Activated CD4-positive, alpha-beta T cell treated with anti-CD3 and anti-CD28 coated beads, Interleukin-2, amount 10 ng/mL, durations not matched to agents 7 days and 5 days (primary cell): ENCODE measurements at regions not wholly inside any gene's neighbourhood (a gene's known extent, or its start where the extent isn't known, plus 50 kb on each side); places are given as distances from the start of the nearest gene placed in this dataset.

Experiments
- CTCF ChIA-PET: fragments of 350-600 bp; sonication (Branson Sonifier 250); formaldehyde crosslinking; loops from one replicate; lab custom pipeline; 2021; ENCODE audit warnings: antibody characterized with exemption; lab: Charles Lee
- POLR2A ChIA-PET: fragments of 350-600 bp; sonication (Branson Sonifier 250); formaldehyde crosslinking; loops from one replicate; lab custom pipeline; 2021; ENCODE audit warnings: antibody characterized with exemption; lab: Charles Lee
- DNase-seq: peaks from one replicate; pipeline ENCODE4 v3.0.0-alpha.2; 2020
- H3K27ac Mint-ChIP-seq: one replicate; pipeline ENCODE4 v1.8.0; 2021; ENCODE audit warnings: mild to moderate bottlenecking, moderate library complexity, mixed read lengths
- H3K27me3 Mint-ChIP-seq: one replicate; pipeline ENCODE4 v1.8.0; 2021; ENCODE audit warnings: mixed read lengths
- H3K36me3 Mint-ChIP-seq: one replicate; pipeline ENCODE4 v1.8.0; 2021; ENCODE audit warnings: low read depth, mixed read lengths
- H3K4me1 Mint-ChIP-seq: one replicate; pipeline ENCODE4 v1.8.0; 2021; ENCODE audit warnings: mixed read lengths
- H3K4me3 Mint-ChIP-seq: one replicate; pipeline ENCODE4 v1.8.0; 2021; ENCODE audit warnings: mild to moderate bottlenecking, moderate library complexity, mixed read lengths
- H3K9me3 Mint-ChIP-seq: one replicate; pipeline ENCODE4 v1.8.0; 2021; ENCODE audit warnings: mixed read lengths

DNA sequence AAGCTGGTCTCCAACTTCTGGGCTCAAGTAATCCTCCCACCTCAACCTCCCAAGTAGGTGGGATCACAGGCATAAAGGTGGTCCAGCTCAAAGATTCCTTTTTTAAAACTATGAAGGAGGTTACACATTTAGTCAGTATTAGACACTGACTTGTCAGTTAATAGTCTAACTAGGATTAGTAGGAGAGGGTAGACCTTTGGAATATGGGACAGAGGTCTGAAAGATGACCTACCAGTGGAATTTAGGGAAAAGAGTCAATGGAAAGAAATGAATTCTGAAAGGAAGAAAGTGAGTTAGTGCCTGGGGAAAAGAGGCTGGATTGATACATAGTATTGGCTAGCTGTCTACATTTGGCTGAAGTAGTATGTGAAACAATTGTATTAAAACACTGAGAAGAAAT is 220.7 kb downstream of the MZT1 start:
- CTCF ChIA-PET: no interaction called here

DNA sequence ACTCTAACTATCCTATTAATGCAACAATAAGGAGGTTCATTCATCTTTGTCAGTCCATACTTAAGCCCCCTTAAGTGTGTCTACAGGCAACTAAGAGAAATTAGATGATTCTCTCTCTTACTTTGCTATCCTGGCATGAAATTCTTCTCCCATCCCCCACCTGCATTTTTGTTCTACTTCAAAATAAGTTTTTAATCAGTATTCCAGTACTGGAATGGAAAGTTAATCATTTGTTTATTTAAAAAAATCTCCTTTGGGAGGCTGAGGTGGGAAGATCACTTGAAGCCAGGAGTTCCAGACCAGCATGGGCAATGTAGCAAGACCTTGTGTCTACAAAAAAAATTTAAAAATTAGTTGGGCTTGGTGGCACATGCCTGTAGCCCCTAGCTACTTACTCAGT is 222.1 kb downstream of the MZT1 start:
- H3K4me1 Mint-ChIP-seq: no peaks in the 10 kb centered on the region
- H3K36me3 Mint-ChIP-seq: no peaks in the 10 kb centered on the region
- H3K27me3 Mint-ChIP-seq: no peaks in the 10 kb centered on the region
- H3K27ac Mint-ChIP-seq: no peak overlapping the region
- no peak overlapping the region for H3K4me3 Mint-ChIP-seq
- DNase-seq: no peak
- CTCF ChIA-PET: no interaction called here
- H3K9me3 Mint-ChIP-seq: no peaks in the 10 kb centered on the region
- POLR2A ChIA-PET: no interaction called here

More for the DNA sequence above, 220.7 kb downstream of the MZT1 start:
- H3K27me3 Mint-ChIP-seq: no peaks in the 10 kb centered on the region
- POLR2A ChIA-PET: no interaction called here
- no peak overlapping the region for H3K4me3 Mint-ChIP-seq
- DNase-seq: no peak
- H3K36me3 Mint-ChIP-seq: no peaks in the 10 kb centered on the region
- H3K9me3 Mint-ChIP-seq: no peaks in the 10 kb centered on the region
- H3K27ac Mint-ChIP-seq: no peak overlapping the region
- H3K4me1 Mint-ChIP-seq: no peaks in the 10 kb centered on the region

DNA sequence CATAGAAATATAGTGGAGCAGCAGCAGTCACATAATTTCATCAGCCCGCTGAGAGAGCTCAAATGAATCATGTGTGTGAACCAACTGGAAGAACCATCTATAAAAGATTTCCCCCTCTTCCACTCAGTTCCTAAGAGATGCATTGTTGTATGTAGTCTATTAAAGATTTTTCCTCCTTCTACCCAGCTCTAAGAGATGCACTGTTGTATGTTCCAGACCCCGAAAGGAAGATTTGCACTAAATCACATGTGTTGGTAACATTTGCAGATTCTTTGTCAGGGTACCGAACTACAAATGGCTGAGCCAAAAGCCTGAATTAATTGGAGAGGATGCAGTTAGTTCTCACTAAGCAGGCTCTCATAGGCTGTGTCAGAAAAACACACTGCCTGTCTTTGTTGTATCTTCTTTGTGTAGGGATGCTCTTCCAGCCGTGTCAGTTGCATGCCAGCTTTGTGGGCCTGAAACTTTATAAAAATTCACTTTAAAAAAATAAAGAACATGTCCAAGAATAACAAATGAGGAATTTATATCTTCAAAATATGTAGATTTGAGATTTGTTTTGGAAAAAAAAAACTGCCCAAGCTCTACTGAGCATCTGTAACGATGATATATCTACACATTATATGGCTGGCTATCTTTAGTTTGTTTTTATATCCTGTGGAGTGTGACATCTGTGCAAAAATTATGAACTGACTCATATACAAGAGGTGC is 223.1 kb downstream of the MZT1 start:
- Mint-ChIP-seq H3K27ac (no peak overlapping the region), H3K27me3 (no peaks in the 10 kb centered on the region), H3K4me3 (no peak overlapping the region), H3K4me1 (no peaks in the 10 kb centered on the region), H3K36me3 (no peaks in the 10 kb centered on the region), H3K9me3 (no peaks in the 10 kb centered on the region)
- ChIA-PET CTCF (no interaction called here), POLR2A (no interaction called here)
- DNase-seq: no peak

DNA sequence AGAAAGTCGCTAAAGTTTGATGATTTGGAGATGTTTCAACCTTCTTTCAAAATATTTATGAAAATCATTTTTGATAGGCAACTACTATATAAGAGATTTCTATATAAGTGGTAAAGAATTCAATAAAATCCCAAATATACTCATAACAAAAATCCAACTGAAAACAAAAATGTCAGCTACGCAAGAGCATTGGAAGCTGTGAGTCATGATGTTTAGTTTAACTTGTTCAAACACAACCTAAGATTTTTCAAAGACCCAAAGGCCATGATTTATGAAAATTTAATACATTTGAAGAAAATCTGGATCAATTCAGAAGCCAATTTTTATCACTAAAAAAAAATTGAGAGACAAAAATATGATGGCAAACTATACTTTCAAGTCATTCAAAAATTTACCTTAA is 226.6 kb downstream of the MZT1 start:
- H3K4me3 Mint-ChIP-seq: no peak overlapping the region
- no peaks in the 10 kb centered on the region for H3K4me1 Mint-ChIP-seq
- no peak overlapping the region for H3K27ac Mint-ChIP-seq
- no peak for DNase-seq
- POLR2A ChIA-PET: no interaction called here
- no peaks in the 10 kb centered on the region for H3K27me3 Mint-ChIP-seq
- no peaks in the 10 kb centered on the region for H3K9me3 Mint-ChIP-seq
- CTCF ChIA-PET: no interaction called here
- no peaks in the 10 kb centered on the region for H3K36me3 Mint-ChIP-seq

DNA sequence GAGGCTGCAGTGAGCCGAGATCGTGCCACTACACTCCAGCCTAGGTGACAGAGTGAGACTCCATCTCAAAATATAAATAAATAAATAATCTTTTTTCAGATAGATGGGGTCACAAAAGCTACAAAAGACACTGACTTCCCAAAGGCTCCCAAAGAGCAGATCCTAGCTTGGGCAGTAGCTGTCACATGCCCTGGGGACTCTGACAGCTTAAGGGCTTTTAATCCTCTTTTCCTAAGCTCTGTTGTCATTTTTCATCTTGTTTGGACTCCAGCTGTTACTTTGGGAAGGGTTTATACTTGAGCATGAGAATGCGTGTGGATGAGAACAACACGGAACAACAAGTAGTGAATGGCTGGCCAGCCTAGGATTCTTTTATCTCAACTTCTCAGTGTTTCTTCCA is 231.7 kb downstream of the MZT1 start:
- no peak overlapping the region for H3K4me3 Mint-ChIP-seq
- H3K27ac Mint-ChIP-seq: no peak overlapping the region
- no peaks in the 10 kb centered on the region for H3K4me1 Mint-ChIP-seq
- DNase-seq: no peak
- H3K27me3 Mint-ChIP-seq: no peaks in the 10 kb centered on the region
- POLR2A ChIA-PET: no interaction called here
- no peaks in the 10 kb centered on the region for H3K36me3 Mint-ChIP-seq
- H3K9me3 Mint-ChIP-seq: no peaks in the 10 kb centered on the region
- CTCF ChIA-PET: no interaction called here

GRCh38 chr13:72489751-72490150 is 237.7 kb downstream of the MZT1 start:
- no peaks in the 10 kb centered on the region for H3K36me3 Mint-ChIP-seq
- ChIA-PET POLR2A (no interaction called here), CTCF (no interaction called here)
- no peaks in the 10 kb centered on the region for H3K27me3 Mint-ChIP-seq
- H3K4me3 Mint-ChIP-seq: no peak overlapping the region
- H3K27ac Mint-ChIP-seq: no peak overlapping the region
- no peak for DNase-seq
- no peaks in the 10 kb centered on the region for H3K9me3 Mint-ChIP-seq
- H3K4me1 Mint-ChIP-seq: no peaks in the 10 kb centered on the region

DNA sequence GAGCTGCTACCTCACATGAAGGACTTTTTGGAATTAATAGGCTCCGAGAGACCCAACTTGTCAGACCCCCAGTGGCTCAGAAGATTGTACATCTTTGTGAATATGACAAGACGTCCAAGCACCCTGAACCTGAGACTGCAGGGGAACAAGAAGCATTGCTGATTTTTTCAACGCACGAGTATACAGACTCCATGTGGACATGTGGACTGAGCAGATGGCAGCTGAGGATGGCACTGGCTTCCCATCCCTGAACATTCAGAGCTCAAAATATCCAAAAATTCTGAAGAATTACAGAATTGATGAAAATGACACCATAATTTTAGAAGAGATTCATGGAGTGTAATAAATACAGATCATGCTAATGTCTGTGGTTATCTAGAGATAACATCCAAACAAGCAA is 254.1 kb downstream of the MZT1 start:
- Mint-ChIP-seq H3K27me3 (no peaks in the 10 kb centered on the region), H3K4me3 (no peak overlapping the region), H3K36me3 (no peaks in the 10 kb centered on the region), H3K27ac (no peak overlapping the region), H3K4me1 (no peaks in the 10 kb centered on the region), H3K9me3 (no peaks in the 10 kb centered on the region)
- DNase-seq: no peak
- ChIA-PET CTCF (no interaction called here), POLR2A (no interaction called here)

DNA sequence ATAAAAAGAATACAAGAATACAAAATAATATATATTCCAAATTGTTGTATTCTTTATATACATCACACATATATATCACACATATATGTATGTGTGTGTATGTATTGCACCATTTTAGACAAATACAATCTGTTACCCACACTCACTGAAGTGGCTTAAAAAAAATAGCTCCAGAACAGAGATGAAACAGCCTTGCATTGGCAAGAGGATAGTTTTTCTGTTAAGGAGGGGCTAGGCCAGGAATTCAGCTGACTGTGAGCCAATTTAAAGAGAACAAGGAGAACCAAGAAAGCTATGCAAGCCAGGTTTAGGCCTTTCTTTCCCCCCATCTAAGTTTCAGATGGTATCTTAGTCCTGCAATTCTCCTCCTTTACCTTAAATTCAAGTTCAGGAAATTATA is 257.5 kb downstream of the MZT1 start:
- H3K27ac Mint-ChIP-seq: no peak overlapping the region
- no peaks in the 10 kb centered on the region for H3K9me3 Mint-ChIP-seq
- no peak overlapping the region for H3K4me3 Mint-ChIP-seq
- H3K27me3 Mint-ChIP-seq: no peaks in the 10 kb centered on the region
- H3K4me1 Mint-ChIP-seq: no peaks in the 10 kb centered on the region
- POLR2A ChIA-PET: no interaction called here
- no peaks in the 10 kb centered on the region for H3K36me3 Mint-ChIP-seq
- CTCF ChIA-PET: no interaction called here
- DNase-seq: no peak

DNA sequence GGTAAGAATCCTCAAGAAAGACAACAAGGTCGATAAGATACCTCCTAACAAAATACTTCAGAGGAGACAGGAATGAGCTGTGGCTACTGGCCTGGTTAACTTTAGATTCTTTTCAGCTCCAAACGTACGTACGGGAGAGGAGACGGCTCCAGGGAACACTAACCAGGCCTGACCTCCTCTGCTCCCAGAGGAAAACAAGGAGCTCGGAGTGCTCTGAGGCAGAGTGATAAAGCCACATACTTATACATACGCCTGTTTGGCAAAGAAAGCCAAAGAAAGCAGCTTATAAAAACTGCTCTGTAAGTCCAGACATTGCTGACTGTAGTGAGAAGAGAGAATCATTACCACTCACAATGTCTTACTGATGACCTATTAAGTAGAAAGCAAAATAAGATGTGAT is 263.9 kb downstream of the MZT1 start:
- DNase-seq: no peak
- H3K4me1 Mint-ChIP-seq: no peaks in the 10 kb centered on the region
- H3K27me3 Mint-ChIP-seq: peaks cover 4% of the 10 kb centered on the region
- ChIA-PET POLR2A (no interaction called here), CTCF (no interaction called here)
- no peak overlapping the region for H3K4me3 Mint-ChIP-seq
- H3K9me3 Mint-ChIP-seq: no peaks in the 10 kb centered on the region
- no peaks in the 10 kb centered on the region for H3K36me3 Mint-ChIP-seq
- no peak overlapping the region for H3K27ac Mint-ChIP-seq

DNA sequence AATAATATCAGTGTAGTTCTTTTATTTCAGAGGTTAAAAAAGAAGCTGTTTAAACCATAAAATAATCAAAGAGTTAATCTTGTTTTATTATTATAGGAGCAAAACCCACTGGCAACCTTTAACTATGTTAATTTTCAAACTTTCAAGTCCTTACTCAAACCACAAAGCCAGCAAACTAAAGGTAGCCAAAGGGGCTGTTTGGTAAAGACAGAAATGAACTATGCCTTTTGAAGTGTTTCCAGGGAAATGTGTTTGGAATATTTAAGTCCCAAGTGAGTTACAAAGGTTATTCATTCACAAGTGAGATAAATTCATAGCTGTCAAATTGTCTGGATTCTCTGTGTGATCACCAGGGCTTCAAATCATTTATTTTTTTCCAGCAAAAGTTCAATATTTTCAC is 264.7 kb downstream of the MZT1 start:
- peaks cover 4% of the 10 kb centered on the region for H3K27me3 Mint-ChIP-seq
- DNase-seq: no peak
- no peak overlapping the region for H3K4me3 Mint-ChIP-seq
- H3K4me1 Mint-ChIP-seq: no peaks in the 10 kb centered on the region
- no peaks in the 10 kb centered on the region for H3K9me3 Mint-ChIP-seq
- CTCF ChIA-PET: interaction anchor here (0.6 kb wide), 1 partner anchor 11 kb away, joined by 4 read pairs; no protein-coding TSS in a partner anchor
- H3K36me3 Mint-ChIP-seq: no peaks in the 10 kb centered on the region
- no peak overlapping the region for H3K27ac Mint-ChIP-seq
- POLR2A ChIA-PET: no interaction called here

DNA sequence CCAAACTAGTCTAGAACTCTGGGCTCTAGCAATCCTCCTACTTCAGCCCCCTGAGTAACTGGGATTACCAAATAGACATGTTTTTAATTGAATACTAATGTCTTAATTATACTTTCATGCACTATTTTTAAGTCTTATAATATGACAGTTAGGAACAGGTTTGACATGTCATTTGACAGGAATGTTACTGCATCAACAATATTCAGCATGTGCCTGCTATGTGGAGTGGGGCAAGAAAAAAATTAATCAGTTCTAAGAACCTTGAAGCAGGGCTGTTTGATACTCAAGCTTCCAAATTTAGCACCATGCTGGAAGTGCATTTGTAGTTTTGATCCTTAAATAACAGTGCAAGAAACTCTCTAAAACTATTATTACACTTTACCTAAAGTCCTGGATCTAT is 265.3 kb downstream of the MZT1 start:
- Mint-ChIP-seq H3K4me1 (no peaks in the 10 kb centered on the region), H3K27ac (no peak overlapping the region), H3K4me3 (no peak overlapping the region), H3K36me3 (no peaks in the 10 kb centered on the region), H3K27me3 (peaks cover 4% of the 10 kb centered on the region), H3K9me3 (no peaks in the 10 kb centered on the region)
- ChIA-PET CTCF (no interaction called here), POLR2A (no interaction called here)
- DNase-seq: no peak

DNA sequence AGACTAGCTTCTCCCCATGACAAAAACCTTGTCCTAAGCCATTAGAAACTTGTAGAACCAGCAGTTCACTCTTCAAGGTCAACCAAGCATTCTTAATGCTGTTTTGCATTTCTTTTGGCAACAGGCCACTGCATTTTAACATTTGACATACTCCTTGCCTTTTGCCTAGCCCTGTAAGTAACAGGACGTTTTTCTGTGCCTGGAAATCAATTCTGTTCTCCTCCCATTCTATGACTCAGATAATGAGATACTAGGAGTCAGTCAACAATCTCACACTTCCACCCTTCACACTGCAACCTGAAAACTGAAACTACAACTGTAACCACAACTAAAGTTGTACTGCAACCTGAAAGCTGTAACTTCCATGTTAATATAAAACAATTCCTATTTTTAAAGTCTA is 268.7 kb downstream of the MZT1 start:
- no peak for DNase-seq
- Mint-ChIP-seq H3K4me1 (no peaks in the 10 kb centered on the region), H3K9me3 (no peaks in the 10 kb centered on the region), H3K27ac (no peak overlapping the region), H3K36me3 (no peaks in the 10 kb centered on the region), H3K4me3 (no peak overlapping the region), H3K27me3 (peaks cover 2% of the 10 kb centered on the region)
- CTCF ChIA-PET: no interaction called here
- POLR2A ChIA-PET: no interaction called here

- CTCF ChIA-PET: no interaction called here
- Mint-ChIP-seq H3K4me1 (no peaks in the 10 kb centered on the region), H3K27ac (no peak overlapping the region), H3K27me3 (peaks cover 2% of the 10 kb centered on the region), H3K36me3 (no peaks in the 10 kb centered on the region), H3K9me3 (no peaks in the 10 kb centered on the region), H3K4me3 (no peak overlapping the region)
- no peak for DNase-seq
- POLR2A ChIA-PET: no interaction called here
These were observed 270.3 kb downstream of the MZT1 start for GRCh38 chr13:72457151-72457550.

- H3K4me3 Mint-ChIP-seq: no peak overlapping the region
- H3K27me3 Mint-ChIP-seq: peaks cover 2% of the 10 kb centered on the region
- H3K27ac Mint-ChIP-seq: no peak overlapping the region
- ChIA-PET CTCF (no interaction called here), POLR2A (no interaction called here)
- H3K4me1 Mint-ChIP-seq: no peaks in the 10 kb centered on the region
- H3K36me3 Mint-ChIP-seq: no peaks in the 10 kb centered on the region
- H3K9me3 Mint-ChIP-seq: no peaks in the 10 kb centered on the region
- DNase-seq: no peak
These were observed 270.9 kb downstream of the MZT1 start for GRCh38 chr13:72456486-72456885.
